ENCODE measurements at regions not wholly inside any gene's neighbourhood (a gene's known extent, or its start where the extent isn't known, plus 50 kb on each side); places are given as distances from the start of the nearest gene placed in this dataset.

DNA sequence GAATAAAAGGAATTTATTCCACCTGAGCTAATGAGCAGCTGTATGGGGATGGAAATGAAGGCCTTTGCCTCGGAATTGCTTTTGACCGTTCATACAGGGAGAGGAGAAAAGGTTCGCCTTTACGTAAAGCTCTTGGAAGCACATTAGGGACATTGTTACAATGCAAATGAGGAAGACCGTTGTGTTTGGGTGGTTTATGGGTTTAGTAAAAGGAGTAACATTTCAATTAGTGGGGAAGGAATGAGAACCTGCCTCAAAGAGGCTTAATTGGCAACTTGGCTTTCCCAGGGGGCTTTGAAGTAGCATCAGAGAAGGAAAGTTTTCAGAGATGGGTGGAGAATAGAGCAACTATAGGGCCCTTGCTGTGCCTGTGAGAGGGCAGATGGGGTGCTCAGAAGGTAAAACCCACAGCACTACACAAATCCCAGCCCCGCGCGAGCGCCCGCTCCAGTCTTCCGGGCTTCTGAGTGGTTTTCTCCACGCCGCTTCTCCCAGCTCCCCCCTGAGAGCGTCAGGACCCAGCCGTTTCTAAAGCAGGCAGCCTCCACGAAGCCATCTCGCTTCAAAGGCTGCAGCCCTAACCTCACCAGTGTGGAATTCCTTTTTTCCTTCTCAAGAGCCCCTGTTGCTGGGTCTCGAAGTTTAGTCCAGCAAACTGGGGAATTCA, 192.0 kb upstream of the HES1 start:
- TF ChIP-seq, protein P1, sequence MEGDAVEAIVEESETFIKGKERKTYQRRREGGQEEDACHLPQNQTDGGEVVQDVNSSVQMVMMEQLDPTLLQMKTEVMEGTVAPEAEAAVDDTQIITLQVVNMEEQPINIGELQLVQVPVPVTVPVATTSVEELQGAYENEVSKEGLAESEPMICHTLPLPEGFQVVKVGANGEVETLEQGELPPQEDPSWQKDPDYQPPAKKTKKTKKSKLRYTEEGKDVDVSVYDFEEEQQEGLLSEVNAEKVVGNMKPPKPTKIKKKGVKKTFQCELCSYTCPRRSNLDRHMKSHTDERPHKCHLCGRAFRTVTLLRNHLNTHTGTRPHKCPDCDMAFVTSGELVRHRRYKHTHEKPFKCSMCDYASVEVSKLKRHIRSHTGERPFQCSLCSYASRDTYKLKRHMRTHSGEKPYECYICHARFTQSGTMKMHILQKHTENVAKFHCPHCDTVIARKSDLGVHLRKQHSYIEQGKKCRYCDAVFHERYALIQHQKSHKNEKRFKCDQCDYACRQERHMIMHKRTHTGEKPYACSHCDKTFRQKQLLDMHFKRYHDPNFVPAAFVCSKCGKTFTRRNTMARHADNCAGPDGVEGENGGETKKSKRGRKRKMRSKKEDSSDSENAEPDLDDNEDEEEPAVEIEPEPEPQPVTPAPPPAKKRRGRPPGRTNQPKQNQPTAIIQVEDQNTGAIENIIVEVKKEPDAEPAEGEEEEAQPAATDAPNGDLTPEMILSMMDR (IDR thresholded peaks at IDR 0.05 in 2 of 3, conservative IDR thresholded peaks at IDR 0.05 in 1 of 3; ENCODE audit: borderline replicate concordance in 1 of 3, insufficient read depth in 1 of 3, low read depth in 2 of 3, low read length in 2 of 3), result no peak
- no peak for TF ChIP-seq SRF (IDR thresholded peaks at IDR 0.05; ENCODE audit: low read depth)
- TF ChIP-seq, protein P2, sequence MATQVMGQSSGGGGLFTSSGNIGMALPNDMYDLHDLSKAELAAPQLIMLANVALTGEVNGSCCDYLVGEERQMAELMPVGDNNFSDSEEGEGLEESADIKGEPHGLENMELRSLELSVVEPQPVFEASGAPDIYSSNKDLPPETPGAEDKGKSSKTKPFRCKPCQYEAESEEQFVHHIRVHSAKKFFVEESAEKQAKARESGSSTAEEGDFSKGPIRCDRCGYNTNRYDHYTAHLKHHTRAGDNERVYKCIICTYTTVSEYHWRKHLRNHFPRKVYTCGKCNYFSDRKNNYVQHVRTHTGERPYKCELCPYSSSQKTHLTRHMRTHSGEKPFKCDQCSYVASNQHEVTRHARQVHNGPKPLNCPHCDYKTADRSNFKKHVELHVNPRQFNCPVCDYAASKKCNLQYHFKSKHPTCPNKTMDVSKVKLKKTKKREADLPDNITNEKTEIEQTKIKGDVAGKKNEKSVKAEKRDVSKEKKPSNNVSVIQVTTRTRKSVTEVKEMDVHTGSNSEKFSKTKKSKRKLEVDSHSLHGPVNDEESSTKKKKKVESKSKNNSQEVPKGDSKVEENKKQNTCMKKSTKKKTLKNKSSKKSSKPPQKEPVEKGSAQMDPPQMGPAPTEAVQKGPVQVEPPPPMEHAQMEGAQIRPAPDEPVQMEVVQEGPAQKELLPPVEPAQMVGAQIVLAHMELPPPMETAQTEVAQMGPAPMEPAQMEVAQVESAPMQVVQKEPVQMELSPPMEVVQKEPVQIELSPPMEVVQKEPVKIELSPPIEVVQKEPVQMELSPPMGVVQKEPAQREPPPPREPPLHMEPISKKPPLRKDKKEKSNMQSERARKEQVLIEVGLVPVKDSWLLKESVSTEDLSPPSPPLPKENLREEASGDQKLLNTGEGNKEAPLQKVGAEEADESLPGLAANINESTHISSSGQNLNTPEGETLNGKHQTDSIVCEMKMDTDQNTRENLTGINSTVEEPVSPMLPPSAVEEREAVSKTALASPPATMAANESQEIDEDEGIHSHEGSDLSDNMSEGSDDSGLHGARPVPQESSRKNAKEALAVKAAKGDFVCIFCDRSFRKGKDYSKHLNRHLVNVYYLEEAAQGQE (IDR thresholded peaks at IDR 0.05; ENCODE audit: low read depth), result no peak
- TF ChIP-seq POLR2A (IDR thresholded peaks at IDR 0.05; ENCODE audit: borderline replicate concordance, extremely low read depth, insufficient read depth, insufficient read length), result no peak
